ENCODE measurements at regions not wholly inside any gene's neighbourhood (a gene's known extent, or its start where the extent isn't known, plus 50 kb on each side); places are given as distances from the start of the nearest gene placed in this dataset.

DNA sequence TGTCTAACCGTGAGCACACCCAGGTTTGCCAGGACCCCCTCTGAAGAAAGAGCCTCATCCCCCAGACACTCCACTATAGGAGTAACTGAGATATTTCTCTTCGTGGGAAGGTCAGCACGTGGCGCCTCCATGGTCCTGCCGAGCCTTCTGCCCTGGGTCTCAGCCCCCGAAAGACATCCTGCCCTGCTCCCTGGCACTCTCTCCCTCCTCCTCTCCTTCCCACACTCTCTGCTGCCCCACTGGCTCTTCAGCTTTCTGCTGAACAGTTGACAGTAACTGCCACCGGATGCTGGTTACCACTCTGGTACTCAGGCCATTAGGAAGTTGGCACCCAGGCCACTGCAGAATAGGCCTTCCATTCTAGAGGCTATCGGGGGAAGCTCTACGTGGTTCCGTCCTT is 185.2 kb downstream of the UACA start:
- TF ChIP-seq, protein P1, sequence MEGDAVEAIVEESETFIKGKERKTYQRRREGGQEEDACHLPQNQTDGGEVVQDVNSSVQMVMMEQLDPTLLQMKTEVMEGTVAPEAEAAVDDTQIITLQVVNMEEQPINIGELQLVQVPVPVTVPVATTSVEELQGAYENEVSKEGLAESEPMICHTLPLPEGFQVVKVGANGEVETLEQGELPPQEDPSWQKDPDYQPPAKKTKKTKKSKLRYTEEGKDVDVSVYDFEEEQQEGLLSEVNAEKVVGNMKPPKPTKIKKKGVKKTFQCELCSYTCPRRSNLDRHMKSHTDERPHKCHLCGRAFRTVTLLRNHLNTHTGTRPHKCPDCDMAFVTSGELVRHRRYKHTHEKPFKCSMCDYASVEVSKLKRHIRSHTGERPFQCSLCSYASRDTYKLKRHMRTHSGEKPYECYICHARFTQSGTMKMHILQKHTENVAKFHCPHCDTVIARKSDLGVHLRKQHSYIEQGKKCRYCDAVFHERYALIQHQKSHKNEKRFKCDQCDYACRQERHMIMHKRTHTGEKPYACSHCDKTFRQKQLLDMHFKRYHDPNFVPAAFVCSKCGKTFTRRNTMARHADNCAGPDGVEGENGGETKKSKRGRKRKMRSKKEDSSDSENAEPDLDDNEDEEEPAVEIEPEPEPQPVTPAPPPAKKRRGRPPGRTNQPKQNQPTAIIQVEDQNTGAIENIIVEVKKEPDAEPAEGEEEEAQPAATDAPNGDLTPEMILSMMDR (IDR thresholded peaks at IDR 0.05) = no peak
- TF ChIP-seq POLR2AphosphoS5 (IDR thresholded peaks at IDR 0.05; ENCODE audit: insufficient read depth in 1 of 2, low read depth in 1 of 2) (no peak), POLR2A (IDR thresholded peaks at IDR 0.05) (no peak)
